AG08395 (cell line): ENCODE measurements at regions not wholly inside any gene's neighbourhood (a gene's known extent, or its start where the extent isn't known, plus 50 kb on each side); places are given as distances from the start of the nearest gene placed in this dataset.

Source experiments
- DNase-seq: peaks from one replicate; pipeline ENCODE4 v3.0.0; 2012; ENCODE audit warnings: mixed read lengths, low spot score

- DNase-seq: no peak
Measured at GRCh38 chr3:130569461-130570365, 52.7 kb downstream of the COL6A6 start.

- no peak for DNase-seq
Measured at GRCh38 chr3:130572769-130573168, 55.8 kb downstream of the COL6A6 start.

GRCh38 chr3:130576375-130577266 lies 59.6 kb downstream of the COL6A6 start:
- DNase-seq: peak; percentile 48

GRCh38 chr3:130582457-130583153 lies 65.6 kb downstream of the COL6A6 start:
- no peak for DNase-seq

GRCh38 chr3:130594749-130595148 lies 77.8 kb downstream of the COL6A6 start:
- DNase-seq: peak; percentile 14

GRCh38 chr3:130596484-130596883 lies 79.5 kb downstream of the COL6A6 start:
- no peak for DNase-seq

- no peak for DNase-seq
Measured at GRCh38 chr3:130601442-130601971, 84.5 kb downstream of the COL6A6 start.

GRCh38 chr3:130604806-130605205 lies 87.8 kb downstream of the COL6A6 start:
- no peak for DNase-seq

- DNase-seq: no peak
Measured at GRCh38 chr3:130606336-130606735, 89.4 kb downstream of the COL6A6 start.

- DNase-seq: no peak
Measured at GRCh38 chr3:130607553-130608154, 90.7 kb downstream of the COL6A6 start.

GRCh38 chr3:130609166-130609979 lies 92.4 kb downstream of the COL6A6 start:
- no peak for DNase-seq

- no peak for DNase-seq
Measured at GRCh38 chr3:130619196-130619595, 102.2 kb downstream of the COL6A6 start.

- no peak for DNase-seq
Measured at GRCh38 chr3:130621824-130622223, 104.8 kb downstream of the COL6A6 start.

GRCh38 chr3:130626049-130626448 lies 109.1 kb downstream of the COL6A6 start:
- DNase-seq: peak; percentile 65

- DNase-seq: no peak
Measured at GRCh38 chr3:130627143-130627855, 110.3 kb downstream of the COL6A6 start.

GRCh38 chr3:130627882-130628281 lies 110.9 kb downstream of the COL6A6 start:
- DNase-seq: no peak
